ENCODE measurements at regions not wholly inside any gene's neighbourhood (a gene's known extent, or its start where the extent isn't known, plus 50 kb on each side); places are given as distances from the start of the nearest gene placed in this dataset.

GRCh38 chr13:64480672-64481071, 2749.5 kb downstream of the PCDH9 start:
- TF ChIP-seq POLR2A (IDR thresholded peaks at IDR 0.05) (no peak), CTCF (IDR thresholded peaks at IDR 0.05 in 4 of 5, conservative IDR thresholded peaks at IDR 0.05 in 1 of 5) (no peak)

Measured in gastrocnemius medialis (tissue), 4 donors.